HepG2 (cell line): ENCODE measurements at regions not wholly inside any gene's neighbourhood (a gene's known extent, or its start where the extent isn't known, plus 50 kb on each side); places are given as distances from the start of the nearest gene placed in this dataset.

ENCODE experiments used
- CHCHD3 ChIP-seq: sonication (generic); formaldehyde crosslinking; IDR thresholded peaks from 2 replicates; pipeline ENCODE4 v1.8.0; 2022; ENCODE audit warnings: mild to moderate bottlenecking, missing genetic modification reagents, moderate library complexity
- PAWR ChIP-seq: sonication (generic); formaldehyde crosslinking; IDR thresholded peaks from 2 replicates; pipeline ENCODE4 v1.4.0; 2020; ENCODE audit warnings: missing genetic modification reagents, mild to moderate bottlenecking, borderline replicate concordance
- POLR2AphosphoS5 ChIP-seq: IDR thresholded peaks from 2 replicates; pipeline ENCODE4 v1.6.1; 2012; ENCODE audit warnings: low read depth, low read length
- PRMT3 ChIP-seq: sonication (generic); formaldehyde crosslinking; IDR thresholded peaks from 2 replicates; pipeline ENCODE4 v1.8.1; 2022; ENCODE audit warnings: low read depth, mild to moderate bottlenecking, moderate library complexity, missing genetic modification reagents, borderline replicate concordance
- SKIL ChIP-seq: sonication (generic); formaldehyde crosslinking; IDR thresholded peaks from 2 replicates; pipeline ENCODE4 v1.8.0; 2022; ENCODE audit warnings: missing genetic modification reagents, mild to moderate bottlenecking, moderate library complexity, borderline replicate concordance
- TBX2 ChIP-seq: sonication (generic); formaldehyde crosslinking; IDR thresholded peaks from 2 replicates; pipeline ENCODE4 v1.5.0; 2020; ENCODE audit warnings: missing genetic modification reagents, mild to moderate bottlenecking, borderline replicate concordance
- ZBTB25 ChIP-seq: IDR thresholded peaks from 2 replicates; pipeline ENCODE4 v1.6.1; 2018; ENCODE audit warnings: missing genetic modification reagents
- TF ChIP-seq, protein P1 (sequence below), 2 experiments: sonication (generic) in 1 of 2; formaldehyde crosslinking in 1 of 2; IDR thresholded peaks; 2 replicates each; pipeline versions ENCODE4 v1.4.0 to v1.6.1; 2016 to 2020; ENCODE audit warnings: borderline replicate concordance in 1 of 2, low read depth in 1 of 2, mild to moderate bottlenecking in 1 of 2, missing genetic modification reagents in 1 of 2

DNA sequence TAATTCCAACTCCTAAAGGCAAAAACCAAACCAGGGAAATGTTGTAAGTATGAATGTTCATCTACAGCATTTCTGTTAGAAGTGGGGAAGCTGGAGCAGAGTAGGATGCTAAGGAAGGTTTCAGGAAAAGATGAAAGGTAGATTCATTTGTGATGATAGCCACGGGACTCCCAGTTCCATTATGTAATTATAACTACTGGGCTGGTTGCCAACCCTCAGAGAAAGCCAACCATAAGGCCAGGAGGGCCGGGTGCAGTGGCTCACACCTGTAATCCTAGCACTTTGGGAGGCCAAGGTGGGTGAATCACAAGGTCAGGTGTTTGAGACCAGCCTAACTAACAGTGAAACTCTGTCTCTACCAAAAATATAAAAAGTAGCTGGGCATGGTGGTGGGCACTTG is 288.9 kb upstream of the ETAA1 start (continued):
- TF ChIP-seq PRMT3 (CRISPR knock-in tag) = no peak
- TF ChIP-seq ZBTB25 (CRISPR knock-in tag) = no peak
- TF ChIP-seq PAWR (CRISPR knock-in tag) = no peak
- TF ChIP-seq, protein P1, sequence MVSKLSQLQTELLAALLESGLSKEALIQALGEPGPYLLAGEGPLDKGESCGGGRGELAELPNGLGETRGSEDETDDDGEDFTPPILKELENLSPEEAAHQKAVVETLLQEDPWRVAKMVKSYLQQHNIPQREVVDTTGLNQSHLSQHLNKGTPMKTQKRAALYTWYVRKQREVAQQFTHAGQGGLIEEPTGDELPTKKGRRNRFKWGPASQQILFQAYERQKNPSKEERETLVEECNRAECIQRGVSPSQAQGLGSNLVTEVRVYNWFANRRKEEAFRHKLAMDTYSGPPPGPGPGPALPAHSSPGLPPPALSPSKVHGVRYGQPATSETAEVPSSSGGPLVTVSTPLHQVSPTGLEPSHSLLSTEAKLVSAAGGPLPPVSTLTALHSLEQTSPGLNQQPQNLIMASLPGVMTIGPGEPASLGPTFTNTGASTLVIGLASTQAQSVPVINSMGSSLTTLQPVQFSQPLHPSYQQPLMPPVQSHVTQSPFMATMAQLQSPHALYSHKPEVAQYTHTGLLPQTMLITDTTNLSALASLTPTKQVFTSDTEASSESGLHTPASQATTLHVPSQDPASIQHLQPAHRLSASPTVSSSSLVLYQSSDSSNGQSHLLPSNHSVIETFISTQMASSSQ (IDR thresholded peaks at IDR 0.05; ENCODE audit: low read depth) = no peak
- TF ChIP-seq, protein P1 (CRISPR knock-in tag; IDR thresholded peaks at IDR 0.05; ENCODE audit: borderline replicate concordance) = no peak
- TF ChIP-seq TBX2 (CRISPR knock-in tag) = no peak
- TF ChIP-seq CHCHD3 (CRISPR knock-in tag) = no peak
- no peak for TF ChIP-seq SKIL (CRISPR knock-in tag)
- no peak for TF ChIP-seq POLR2AphosphoS5
- TF ChIP-seq, all 625 proteins: peak for 0
